OCI-LY7 (cell line): ENCODE measurements at regions not wholly inside any gene's neighbourhood (a gene's known extent, or its start where the extent isn't known, plus 50 kb on each side); places are given as distances from the start of the nearest gene placed in this dataset.

Experiments used
- EZH2phosphoT487 ChIP-seq: fragments of 200-600 bp; sonication (generic); IDR thresholded peaks from 2 replicates; pipeline ENCODE4 v1.6.1; 2018; ENCODE audit warnings: low read depth, borderline replicate concordance, mild to moderate bottlenecking, mixed run types, antibody characterized with exemption, low read length, moderate library complexity, mixed read lengths
- TF ChIP-seq, protein P1 (sequence below): fragments of 200-600 bp; sonication (generic); conservative IDR thresholded peaks from 2 replicates; pipeline ENCODE4 v1.5.1; 2014; ENCODE audit warnings: mild to moderate bottlenecking, antibody characterized with exemption, low read length, moderate library complexity, mixed read lengths

DNA sequence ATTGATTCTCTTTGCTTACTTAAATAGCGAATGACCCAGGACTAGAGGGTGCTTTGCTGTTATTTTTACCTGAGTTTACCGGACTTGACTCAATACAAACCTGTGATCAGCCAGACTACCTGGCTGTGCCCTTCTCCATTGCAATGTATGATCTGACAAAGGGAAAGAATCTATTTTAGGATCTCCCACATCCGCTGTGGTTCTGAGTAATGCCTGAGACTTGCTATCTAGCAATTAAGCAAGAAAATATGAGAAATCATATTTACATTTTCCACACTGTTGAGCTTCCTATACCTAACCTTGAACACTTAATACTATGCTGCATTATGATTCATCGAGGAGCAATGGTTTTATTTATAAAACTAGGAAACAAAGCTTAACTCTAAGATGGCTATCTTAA is 215.2 kb downstream of the RAD51AP2 start:
- TF ChIP-seq, protein P1, sequence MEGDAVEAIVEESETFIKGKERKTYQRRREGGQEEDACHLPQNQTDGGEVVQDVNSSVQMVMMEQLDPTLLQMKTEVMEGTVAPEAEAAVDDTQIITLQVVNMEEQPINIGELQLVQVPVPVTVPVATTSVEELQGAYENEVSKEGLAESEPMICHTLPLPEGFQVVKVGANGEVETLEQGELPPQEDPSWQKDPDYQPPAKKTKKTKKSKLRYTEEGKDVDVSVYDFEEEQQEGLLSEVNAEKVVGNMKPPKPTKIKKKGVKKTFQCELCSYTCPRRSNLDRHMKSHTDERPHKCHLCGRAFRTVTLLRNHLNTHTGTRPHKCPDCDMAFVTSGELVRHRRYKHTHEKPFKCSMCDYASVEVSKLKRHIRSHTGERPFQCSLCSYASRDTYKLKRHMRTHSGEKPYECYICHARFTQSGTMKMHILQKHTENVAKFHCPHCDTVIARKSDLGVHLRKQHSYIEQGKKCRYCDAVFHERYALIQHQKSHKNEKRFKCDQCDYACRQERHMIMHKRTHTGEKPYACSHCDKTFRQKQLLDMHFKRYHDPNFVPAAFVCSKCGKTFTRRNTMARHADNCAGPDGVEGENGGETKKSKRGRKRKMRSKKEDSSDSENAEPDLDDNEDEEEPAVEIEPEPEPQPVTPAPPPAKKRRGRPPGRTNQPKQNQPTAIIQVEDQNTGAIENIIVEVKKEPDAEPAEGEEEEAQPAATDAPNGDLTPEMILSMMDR, result no peak
- TF ChIP-seq EZH2phosphoT487, result no peak
